OCI-LY7 (cell line): ENCODE measurements at regions not wholly inside any gene's neighbourhood (a gene's known extent, or its start where the extent isn't known, plus 50 kb on each side); places are given as distances from the start of the nearest gene placed in this dataset.
"Not testable (repeated sequence)": the region's sequence is repeated elsewhere in the genome, so short reads cannot be mapped to it uniquely, and the experiment has no call there.

Experiments used
- BruUV-seq: library from RNA; stranded (reverse); fragments of 400-500 nt; replicated peaks from 2 replicates; lab custom pipeline; 2021; lab: Mats Ljungman, UMichigan
- CTCF ChIA-PET: fragments of 300-600 bp; sonication (Branson Sonifier 250); formaldehyde crosslinking; loops from one replicate; lab custom pipeline; 2022; ENCODE audit warnings: antibody characterized with exemption; ENCODE audit not compliant: unreplicated experiment; lab: Charles Lee
- POLR2A ChIA-PET: fragments of 300-600 bp; sonication (Branson Sonifier 250); formaldehyde crosslinking; loops from one replicate; lab custom pipeline; 2022; ENCODE audit warnings: antibody characterized with exemption; lab: Charles Lee
- DNase-seq: peaks from one replicate; pipeline ENCODE4 v3.0.0-alpha.2; 2015; ENCODE audit warnings: low spot score
- H2AFZ ChIP-seq: fragments of 200-600 bp; sonication (generic), shearing (Covaris generic); 2 replicates; pipeline ENCODE4 v1.6.1; 2014; ENCODE audit warnings: mild to moderate bottlenecking, antibody characterized with exemption, low read length, moderate library complexity
- H3K27ac ChIP-seq: fragments of 200-600 bp; sonication (generic); 2 replicates; pipeline ENCODE4 v1.5.1; 2014; ENCODE audit warnings: mixed run types, low read depth, mild to moderate bottlenecking, moderate library complexity, low read length, inconsistent platforms; ENCODE audit not compliant: poor library complexity, severe bottlenecking
- H3K36me3 ChIP-seq: fragments of 200-600 bp; sonication (generic); 2 replicates; pipeline ENCODE4 v1.6.1; 2014; ENCODE audit warnings: mild to moderate bottlenecking, antibody characterized with exemption, low read length, moderate library complexity, mixed read lengths; ENCODE audit not compliant: insufficient read depth
- H3K4me1 ChIP-seq: fragments of 200-600 bp; sonication (generic); 2 replicates; pipeline ENCODE4 v1.5.1; 2014; ENCODE audit warnings: mild to moderate bottlenecking, low read length; ENCODE audit not compliant: insufficient read depth, poor library complexity, severe bottlenecking
- H3K4me2 ChIP-seq: fragments of 200-600 bp; sonication (generic); 2 replicates; pipeline ENCODE4 v1.6.1; 2014; ENCODE audit warnings: mild to moderate bottlenecking, low read length
- H3K4me3 ChIP-seq: fragments of 200-600 bp; sonication (generic); 2 replicates; pipeline ENCODE4 v1.5.1; 2014; ENCODE audit warnings: mild to moderate bottlenecking, low read depth, low read length; ENCODE audit not compliant: poor library complexity, severe bottlenecking
- H3K79me2 ChIP-seq: fragments of 200-600 bp; sonication (generic); 2 replicates; pipeline ENCODE4 v1.6.1; 2016; ENCODE audit warnings: low read depth, mild to moderate bottlenecking, low read length, moderate library complexity, mixed read lengths; ENCODE audit not compliant: insufficient read depth
- H3K9me2 ChIP-seq: fragments of 200-600 bp; sonication (generic); 2 replicates; pipeline ENCODE4 v1.6.1; 2016; ENCODE audit warnings: mild to moderate bottlenecking, low read length, mixed read lengths; ENCODE audit not compliant: insufficient read depth
- H3K9me3 ChIP-seq: fragments of 200-600 bp; sonication (generic); 2 replicates; pipeline ENCODE4 v1.6.1; 2014; ENCODE audit warnings: mild to moderate bottlenecking, mixed run types, low read length, mixed read lengths
- H4K20me1 ChIP-seq: fragments of 200-600 bp; sonication (generic); 2 replicates; pipeline ENCODE4 v1.6.1; 2014; ENCODE audit warnings: mild to moderate bottlenecking, antibody characterized with exemption, low read length, moderate library complexity, mixed read lengths; ENCODE audit not compliant: insufficient read depth
- CTCF ChIP-seq: fragments of 200-600 bp; sonication (generic); conservative IDR thresholded peaks from 2 replicates; pipeline ENCODE4 v1.5.1; 2014; ENCODE audit warnings: mild to moderate bottlenecking, antibody characterized with exemption, low read length, moderate library complexity, mixed read lengths
- EZH2phosphoT487 ChIP-seq: fragments of 200-600 bp; sonication (generic); IDR thresholded peaks from 2 replicates; pipeline ENCODE4 v1.6.1; 2018; ENCODE audit warnings: low read depth, borderline replicate concordance, mild to moderate bottlenecking, mixed run types, antibody characterized with exemption, low read length, moderate library complexity, mixed read lengths
- intact Hi-C: fragments of 100-400 bp; cut with micrococcal nuclease; formaldehyde crosslinking; loops from one replicate; pipeline ENCODE4 v1.10.0; 2022; ENCODE audit not compliant: unreplicated experiment

- Histone ChIP-seq H3K4me2 (no peak overlapping the region), H3K4me1 (no peaks in the 10 kb centered on the region), H3K36me3 (no peaks in the 10 kb centered on the region), H3K9me2 (no peaks in the 10 kb centered on the region), H3K27ac (no peak overlapping the region), H3K4me3 (no peak overlapping the region), H4K20me1 (no peaks in the 10 kb centered on the region), H3K79me2 (no peaks in the 10 kb centered on the region), H3K9me3 (no peaks in the 10 kb centered on the region), H2AFZ (no peak overlapping the region)
- ChIA-PET CTCF (no interaction called here), POLR2A (interaction anchor here (1.2 kb wide), 1 partner anchor 21 kb away, joined by 4 read pairs; no protein-coding TSS in a partner anchor)
- no TSS peak for BruUV-seq
- intact Hi-C loops = no loop called here
- TF ChIP-seq EZH2phosphoT487 (no peak), CTCF (no peak)
- no peak for DNase-seq
These were observed 131.9 kb downstream of the BOD1 start for GRCh38 chr5:173484569-173484968.

GRCh38 chr5:173483599-173483998, 132.9 kb downstream of the BOD1 start:
- H4K20me1 ChIP-seq, H3K4me1 ChIP-seq, DNase-seq, H3K9me2 ChIP-seq, H2AFZ ChIP-seq, CTCF ChIA-PET, BruUV-seq, H3K4me3 ChIP-seq, H3K9me3 ChIP-seq, H3K79me2 ChIP-seq, H3K36me3 ChIP-seq, intact Hi-C loops, H3K27ac ChIP-seq, H3K4me2 ChIP-seq: not testable (repeated sequence)
- POLR2A ChIA-PET = interaction anchor here (0.7 kb wide), 1 partner anchor 65 kb away, joined by 3 read pairs; no protein-coding TSS in a partner anchor

- DNase-seq = no peak
- Histone ChIP-seq H3K36me3 (no peaks in the 10 kb centered on the region), H2AFZ (no peak overlapping the region), H3K9me2 (no peaks in the 10 kb centered on the region), H3K4me3 (no peak overlapping the region), H3K4me1 (no peaks in the 10 kb centered on the region), H3K9me3 (no peaks in the 10 kb centered on the region), H3K4me2 (no peak overlapping the region), H3K79me2 (no peaks in the 10 kb centered on the region), H4K20me1 (no peaks in the 10 kb centered on the region), H3K27ac (no peak overlapping the region)
- CTCF ChIA-PET = no interaction called here
- no TSS peak for BruUV-seq
- POLR2A ChIA-PET = interaction anchor here (0.7 to 0.8 kb wide), 2 partner anchors 65 to 1463 kb away, joined by 3 read pairs; no protein-coding TSS in a partner anchor
- TF ChIP-seq EZH2phosphoT487 (no peak), CTCF (no peak)
- intact Hi-C loops = no loop called here
These were observed 133.3 kb downstream of the BOD1 start for GRCh38 chr5:173483160-173483559.
